Panc1 (cell line): ENCODE measurements at regions not wholly inside any gene's neighbourhood (a gene's known extent, or its start where the extent isn't known, plus 50 kb on each side); places are given as distances from the start of the nearest gene placed in this dataset.

Experiments
- POLR2AphosphoS5 ChIP-seq: IDR thresholded peaks from 2 replicates; pipeline ENCODE4 v1.6.1; 2012; ENCODE audit warnings: mild to moderate bottlenecking, low read depth, low read length, moderate library complexity
- SIN3A ChIP-seq: IDR thresholded peaks from 2 replicates; pipeline ENCODE4 v1.6.1; 2012; ENCODE audit warnings: low read depth, mild to moderate bottlenecking, low read length, moderate library complexity, borderline replicate concordance; ENCODE audit not compliant: insufficient read depth
- TF ChIP-seq, protein P1 (sequence below): fragments of 450-650 bp; IDR thresholded peaks from 2 replicates; pipeline ENCODE4 v1.5.1; 2017; ENCODE audit warnings: mild to moderate bottlenecking
- TF ChIP-seq, protein P2 (sequence below), 2 experiments: IDR thresholded peaks; 2 replicates each; pipeline ENCODE4 v1.6.1; 2011 to 2012; ENCODE audit warnings: low read depth in 2 of 2, control low read depth in 1 of 2, low read length in 1 of 2, mild to moderate bottlenecking in 1 of 2, moderate library complexity in 1 of 2; ENCODE audit not compliant: insufficient read depth in 1 of 2

DNA sequence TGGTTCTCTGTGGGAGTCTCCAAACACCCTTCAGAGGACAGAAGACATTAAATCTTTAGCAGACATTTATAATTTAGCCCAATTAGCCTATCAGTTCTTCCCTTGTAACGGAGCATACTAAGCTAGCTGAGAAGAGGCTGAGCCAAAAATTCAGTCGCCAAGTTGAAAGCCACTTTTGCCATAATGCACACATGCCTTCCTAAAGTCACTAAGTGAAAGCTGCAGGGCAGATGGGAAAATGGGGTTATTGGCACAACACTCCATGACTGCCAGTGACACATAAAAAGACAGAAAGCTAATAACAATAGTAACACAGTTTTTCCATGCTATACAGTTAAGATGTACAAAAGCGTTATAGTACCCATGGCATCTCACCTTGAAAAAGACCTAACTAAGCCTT is 176.2 kb downstream of the DIRAS2 start:
- TF ChIP-seq, protein P1, sequence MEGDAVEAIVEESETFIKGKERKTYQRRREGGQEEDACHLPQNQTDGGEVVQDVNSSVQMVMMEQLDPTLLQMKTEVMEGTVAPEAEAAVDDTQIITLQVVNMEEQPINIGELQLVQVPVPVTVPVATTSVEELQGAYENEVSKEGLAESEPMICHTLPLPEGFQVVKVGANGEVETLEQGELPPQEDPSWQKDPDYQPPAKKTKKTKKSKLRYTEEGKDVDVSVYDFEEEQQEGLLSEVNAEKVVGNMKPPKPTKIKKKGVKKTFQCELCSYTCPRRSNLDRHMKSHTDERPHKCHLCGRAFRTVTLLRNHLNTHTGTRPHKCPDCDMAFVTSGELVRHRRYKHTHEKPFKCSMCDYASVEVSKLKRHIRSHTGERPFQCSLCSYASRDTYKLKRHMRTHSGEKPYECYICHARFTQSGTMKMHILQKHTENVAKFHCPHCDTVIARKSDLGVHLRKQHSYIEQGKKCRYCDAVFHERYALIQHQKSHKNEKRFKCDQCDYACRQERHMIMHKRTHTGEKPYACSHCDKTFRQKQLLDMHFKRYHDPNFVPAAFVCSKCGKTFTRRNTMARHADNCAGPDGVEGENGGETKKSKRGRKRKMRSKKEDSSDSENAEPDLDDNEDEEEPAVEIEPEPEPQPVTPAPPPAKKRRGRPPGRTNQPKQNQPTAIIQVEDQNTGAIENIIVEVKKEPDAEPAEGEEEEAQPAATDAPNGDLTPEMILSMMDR: no peak
- TF ChIP-seq, protein P2, sequence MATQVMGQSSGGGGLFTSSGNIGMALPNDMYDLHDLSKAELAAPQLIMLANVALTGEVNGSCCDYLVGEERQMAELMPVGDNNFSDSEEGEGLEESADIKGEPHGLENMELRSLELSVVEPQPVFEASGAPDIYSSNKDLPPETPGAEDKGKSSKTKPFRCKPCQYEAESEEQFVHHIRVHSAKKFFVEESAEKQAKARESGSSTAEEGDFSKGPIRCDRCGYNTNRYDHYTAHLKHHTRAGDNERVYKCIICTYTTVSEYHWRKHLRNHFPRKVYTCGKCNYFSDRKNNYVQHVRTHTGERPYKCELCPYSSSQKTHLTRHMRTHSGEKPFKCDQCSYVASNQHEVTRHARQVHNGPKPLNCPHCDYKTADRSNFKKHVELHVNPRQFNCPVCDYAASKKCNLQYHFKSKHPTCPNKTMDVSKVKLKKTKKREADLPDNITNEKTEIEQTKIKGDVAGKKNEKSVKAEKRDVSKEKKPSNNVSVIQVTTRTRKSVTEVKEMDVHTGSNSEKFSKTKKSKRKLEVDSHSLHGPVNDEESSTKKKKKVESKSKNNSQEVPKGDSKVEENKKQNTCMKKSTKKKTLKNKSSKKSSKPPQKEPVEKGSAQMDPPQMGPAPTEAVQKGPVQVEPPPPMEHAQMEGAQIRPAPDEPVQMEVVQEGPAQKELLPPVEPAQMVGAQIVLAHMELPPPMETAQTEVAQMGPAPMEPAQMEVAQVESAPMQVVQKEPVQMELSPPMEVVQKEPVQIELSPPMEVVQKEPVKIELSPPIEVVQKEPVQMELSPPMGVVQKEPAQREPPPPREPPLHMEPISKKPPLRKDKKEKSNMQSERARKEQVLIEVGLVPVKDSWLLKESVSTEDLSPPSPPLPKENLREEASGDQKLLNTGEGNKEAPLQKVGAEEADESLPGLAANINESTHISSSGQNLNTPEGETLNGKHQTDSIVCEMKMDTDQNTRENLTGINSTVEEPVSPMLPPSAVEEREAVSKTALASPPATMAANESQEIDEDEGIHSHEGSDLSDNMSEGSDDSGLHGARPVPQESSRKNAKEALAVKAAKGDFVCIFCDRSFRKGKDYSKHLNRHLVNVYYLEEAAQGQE (IDR thresholded peaks at IDR 0.05; ENCODE audit: insufficient read depth in 1 of 2, low read depth in 2 of 2, low read length in 1 of 2): no peak
- TF ChIP-seq POLR2AphosphoS5 (no peak), SIN3A (no peak)
